Ishikawa (cell line): ENCODE measurements at regions not wholly inside any gene's neighbourhood (a gene's known extent, or its start where the extent isn't known, plus 50 kb on each side); places are given as distances from the start of the nearest gene placed in this dataset.

Experiments
- CEBPB ChIP-seq: IDR thresholded peaks from 2 replicates; pipeline ENCODE4 v1.6.1; 2012
- CREB1 ChIP-seq: IDR thresholded peaks from 2 replicates; pipeline ENCODE4 v1.6.1; 2012; ENCODE audit warnings: low read depth
- EP300 ChIP-seq: IDR thresholded peaks from 2 replicates; pipeline ENCODE4 v1.6.1; 2012; ENCODE audit warnings: borderline replicate concordance
- RAD21 ChIP-seq: IDR thresholded peaks from 2 replicates; pipeline ENCODE4 v1.6.1; 2012; ENCODE audit warnings: low read depth
- REST ChIP-seq: IDR thresholded peaks from 2 replicates; pipeline ENCODE4 v1.6.1; 2012; ENCODE audit warnings: low read depth, mild to moderate bottlenecking
- TAF1 ChIP-seq: IDR thresholded peaks from 2 replicates; pipeline ENCODE4 v1.6.1; 2012; ENCODE audit warnings: low read depth, mild to moderate bottlenecking
- TEAD4 ChIP-seq: IDR thresholded peaks from 2 replicates; pipeline ENCODE4 v1.6.1; 2012
- USF1 ChIP-seq: IDR thresholded peaks from 2 replicates; pipeline ENCODE4 v1.6.1; 2012
- YY1 ChIP-seq: IDR thresholded peaks from 2 replicates; pipeline ENCODE4 v1.6.1; 2012; ENCODE audit warnings: low read depth
- ZBTB7A ChIP-seq: IDR thresholded peaks from 2 replicates; pipeline ENCODE4 v1.6.1; 2012; ENCODE audit warnings: low read depth

GRCh38 chr9:22382331-22382730 lies 64.3 kb upstream of the DMRTA1 start:
- TF ChIP-seq REST (no peak), EP300 (no peak), TAF1 (no peak), USF1 (no peak), YY1 (no peak), RAD21 (no peak), CREB1 (no peak), TEAD4 (no peak), CEBPB (no peak), ZBTB7A (no peak)
